HG03095 (cell line): ENCODE measurements at regions not wholly inside any gene's neighbourhood (a gene's known extent, or its start where the extent isn't known, plus 50 kb on each side); places are given as distances from the start of the nearest gene placed in this dataset.

Experiments used
- ATAC-seq: cut with Tn5 transposase; IDR thresholded peaks from one replicate; pipeline ENCODE4 v1.9.1; 2021; ENCODE audit warnings: moderate library complexity; ENCODE audit not compliant: unreplicated experiment

DNA sequence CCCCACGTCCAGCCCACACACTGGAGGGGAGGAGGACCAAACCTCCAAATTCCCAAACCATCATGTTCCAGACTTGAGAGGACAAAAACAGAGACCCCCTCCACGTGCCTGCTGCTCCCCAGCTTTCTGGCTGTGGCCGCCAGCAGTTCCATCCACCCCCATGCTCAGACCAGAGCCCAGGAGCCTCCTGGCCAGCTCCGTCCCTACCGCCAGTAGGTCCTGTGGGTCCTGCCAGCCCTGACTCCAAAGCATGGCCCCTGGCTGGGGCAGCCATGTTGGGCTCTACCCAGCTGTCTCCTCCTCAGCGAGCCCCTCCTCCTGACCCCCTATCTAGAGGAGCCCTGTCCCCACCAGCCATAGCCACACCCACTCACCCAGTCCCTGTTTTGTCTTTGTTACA, 227.3 kb upstream of the RTL1 start:
- no peak for ATAC-seq

DNA sequence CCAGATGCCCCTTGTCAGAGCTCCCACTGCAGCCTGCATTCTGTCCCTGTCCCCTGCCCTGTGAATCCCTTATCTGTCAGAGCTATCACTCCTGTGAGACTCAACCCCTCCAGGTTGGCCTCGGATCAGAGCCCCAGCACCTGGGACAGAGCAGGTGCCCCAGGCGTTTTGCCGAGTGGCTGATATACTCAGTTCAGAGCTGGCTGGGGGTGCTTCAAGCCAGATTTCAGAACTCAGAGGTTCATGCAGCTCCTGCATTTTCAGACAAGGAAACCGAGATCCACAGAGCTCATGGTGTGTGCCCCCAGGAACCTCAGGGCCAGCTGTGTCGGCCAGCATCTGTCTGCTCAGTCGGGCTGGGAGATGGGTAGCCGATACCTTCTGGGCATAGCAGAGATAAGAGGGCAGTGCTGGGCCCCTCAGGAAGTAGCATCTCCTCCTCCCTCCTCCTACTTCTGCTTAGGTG, 228.0 kb upstream of the RTL1 start:
- no peak for ATAC-seq

DNA sequence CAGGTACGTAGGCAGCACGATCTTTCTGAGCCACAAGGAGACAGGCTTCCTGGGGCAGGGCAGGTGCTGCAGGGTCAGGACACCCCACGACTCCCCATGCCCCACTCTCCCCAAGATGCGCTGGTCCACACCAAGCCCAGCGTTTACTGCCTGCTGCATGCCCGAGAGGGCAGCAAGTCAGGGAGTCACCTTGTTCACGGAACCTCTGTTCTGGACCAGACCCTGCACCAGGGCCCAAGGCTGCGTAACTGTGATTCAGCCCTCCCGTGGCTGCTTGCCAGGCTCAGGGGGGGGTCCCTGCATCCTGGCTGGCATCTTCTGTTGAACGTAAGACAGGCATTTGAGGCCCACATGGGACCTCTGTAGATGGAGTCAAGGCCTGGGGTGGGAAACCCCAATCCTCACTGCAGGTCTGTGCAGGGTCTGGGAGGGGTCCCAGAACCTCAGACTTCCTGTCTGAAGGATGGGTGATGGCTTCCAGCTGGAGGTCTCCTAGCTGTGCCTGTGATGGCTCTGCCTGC, 228.6 kb upstream of the RTL1 start:
- ATAC-seq: no peak

DNA sequence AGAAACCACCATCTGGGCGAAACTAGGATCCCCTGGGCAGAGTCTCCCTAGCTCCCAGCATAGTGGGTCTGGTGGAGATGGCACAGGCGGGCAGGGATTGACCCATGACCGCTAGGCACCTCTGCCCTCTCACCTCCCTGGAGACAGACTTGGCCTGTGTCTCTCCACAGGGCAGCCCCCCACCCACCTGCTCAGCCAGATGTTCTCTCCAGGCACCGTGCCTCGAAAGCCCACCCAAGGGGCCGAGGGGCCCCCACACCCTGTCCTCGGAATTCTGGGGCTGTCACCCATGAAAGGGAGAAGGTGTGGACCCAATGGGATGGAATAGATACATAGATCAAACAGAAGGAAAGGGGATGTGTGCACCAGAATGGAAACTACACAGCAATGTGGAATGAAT, 229.1 kb upstream of the RTL1 start:
- ATAC-seq: no peak

DNA sequence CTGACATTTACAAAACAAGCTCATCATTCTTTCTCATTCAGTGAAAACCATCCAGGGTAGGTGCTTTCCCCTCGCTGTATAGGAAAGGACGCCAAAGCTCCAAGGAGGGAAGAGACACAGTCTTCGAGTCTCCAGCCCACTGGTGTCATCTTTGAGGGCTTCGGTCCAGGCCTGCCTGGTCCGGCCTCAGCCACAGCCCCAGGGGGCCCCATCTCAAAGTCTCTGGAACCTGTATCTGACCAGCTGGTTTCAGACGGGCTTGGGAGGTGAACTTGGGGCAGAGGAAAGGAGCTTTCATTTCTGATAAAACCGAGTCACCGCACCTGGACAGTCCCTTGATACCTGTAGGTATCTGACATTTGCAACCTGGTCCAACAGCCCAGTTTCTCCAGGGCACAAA, 229.5 kb upstream of the RTL1 start:
- no peak for ATAC-seq

DNA sequence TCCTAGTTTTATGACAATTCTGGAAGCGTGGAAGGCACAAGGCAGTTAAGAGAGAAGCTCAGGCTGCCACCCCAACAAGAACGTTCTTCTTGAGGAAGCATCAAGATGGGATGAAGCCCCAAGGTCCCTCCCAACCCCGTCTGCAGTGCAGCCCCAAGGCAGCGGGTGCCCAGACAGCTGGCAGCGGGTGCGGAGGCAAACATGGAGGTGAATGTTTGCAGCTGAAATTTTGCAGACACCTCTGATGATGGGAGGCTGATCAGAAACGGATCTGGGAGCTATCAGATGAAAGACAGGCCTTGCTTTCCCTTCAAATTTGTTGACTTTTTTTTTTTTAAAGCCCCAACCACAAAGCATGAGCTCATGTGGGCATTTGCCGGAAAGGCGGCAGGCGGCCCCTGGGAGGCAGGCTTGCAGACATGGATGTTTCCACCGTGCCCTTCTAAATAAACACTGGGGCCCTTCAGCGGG, 230.7 kb upstream of the RTL1 start:
- ATAC-seq: no peak

DNA sequence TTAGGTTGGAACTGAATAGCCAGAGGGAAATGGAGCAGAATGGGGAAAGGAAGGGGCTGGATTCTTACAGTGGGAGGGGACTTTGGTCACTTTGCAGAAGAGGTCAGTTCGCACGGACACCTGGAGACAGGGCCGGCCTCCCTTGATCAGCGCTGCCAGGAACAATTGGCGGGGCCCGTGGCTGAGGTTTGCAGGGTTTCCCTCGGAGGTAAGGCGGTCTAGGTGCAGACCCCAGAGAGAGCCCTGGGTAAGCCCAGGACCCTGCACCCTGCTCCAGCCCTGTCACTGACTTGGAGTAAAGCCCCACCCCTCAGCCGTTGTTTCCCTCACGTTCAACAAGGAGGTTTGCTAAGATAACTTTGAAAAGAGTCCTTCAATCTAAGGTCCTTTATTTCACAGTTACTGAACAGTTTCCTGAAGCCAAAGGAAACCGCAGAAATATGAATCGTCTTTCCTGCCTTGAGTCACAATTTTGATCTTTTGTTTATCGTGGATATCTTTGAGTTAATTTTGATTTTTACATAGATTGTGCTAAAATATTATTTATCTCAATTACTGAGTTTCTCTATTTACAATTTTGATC, 231.4 kb upstream of the RTL1 start:
- no peak for ATAC-seq

DNA sequence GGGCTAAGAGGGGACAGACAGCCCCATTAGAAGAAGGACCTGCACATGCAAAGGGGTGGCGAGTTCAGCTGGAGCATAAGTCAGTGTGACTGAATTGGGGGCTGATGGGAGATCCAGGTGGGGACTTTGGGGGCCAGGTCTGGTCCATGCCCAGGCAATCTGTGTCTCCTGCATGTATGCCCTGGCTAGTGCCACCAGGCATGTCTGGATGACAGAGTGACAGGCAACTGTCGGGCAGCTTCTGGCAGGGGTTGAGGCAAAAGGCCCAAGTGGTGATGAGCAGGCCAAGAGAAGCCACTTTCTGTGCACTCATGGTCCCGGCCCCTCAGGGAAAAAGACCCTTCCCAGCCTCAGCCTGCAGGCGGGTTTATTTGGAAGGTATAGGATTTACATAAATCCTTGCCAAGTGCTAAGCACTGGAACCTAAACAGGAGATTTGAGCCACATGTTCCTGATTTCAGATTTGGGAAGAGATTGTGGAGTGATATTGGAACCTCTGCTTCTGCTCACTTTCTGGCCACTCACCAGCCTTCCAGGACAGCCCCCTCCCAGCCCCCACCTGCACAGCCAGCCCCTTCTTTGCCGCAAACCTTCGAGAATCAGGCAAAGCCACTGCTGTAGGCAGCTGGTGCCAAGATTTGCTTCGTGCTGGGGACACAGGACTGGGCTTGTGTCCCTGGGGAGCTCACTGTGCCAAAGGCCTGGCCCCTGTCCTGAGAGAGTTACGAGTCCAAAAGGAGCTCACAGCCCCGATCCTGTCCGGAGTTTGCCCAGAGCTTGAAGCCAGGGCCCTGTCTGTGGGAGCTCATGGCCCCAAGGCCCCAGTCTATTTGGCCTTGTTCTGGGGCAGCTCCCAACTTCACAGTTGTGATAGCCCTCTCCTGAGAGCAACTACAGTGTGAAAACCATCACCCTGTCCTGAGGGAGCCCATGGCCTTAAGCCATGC, 232.5 kb upstream of the RTL1 start:
- ATAC-seq: no peak

DNA sequence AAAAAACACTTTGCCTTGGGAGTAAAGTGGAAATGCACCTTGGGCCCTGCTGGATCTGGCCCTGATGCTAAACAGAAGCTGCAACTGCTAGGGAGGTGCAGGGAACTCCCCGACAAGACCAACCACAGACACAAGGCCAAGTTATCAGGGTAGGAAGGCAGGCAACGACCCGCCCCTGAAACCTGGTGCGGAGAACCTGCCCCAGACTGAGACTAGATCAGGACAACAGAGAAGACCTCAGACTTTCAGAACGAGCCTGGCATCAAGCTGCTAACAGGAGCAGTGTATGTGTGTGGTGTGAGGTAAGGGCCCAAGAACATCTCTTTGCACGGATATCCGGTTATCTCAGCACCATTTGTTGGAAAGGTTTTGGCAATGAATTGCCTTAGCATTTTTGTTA, 233.7 kb upstream of the RTL1 start:
- ATAC-seq: no peak

DNA sequence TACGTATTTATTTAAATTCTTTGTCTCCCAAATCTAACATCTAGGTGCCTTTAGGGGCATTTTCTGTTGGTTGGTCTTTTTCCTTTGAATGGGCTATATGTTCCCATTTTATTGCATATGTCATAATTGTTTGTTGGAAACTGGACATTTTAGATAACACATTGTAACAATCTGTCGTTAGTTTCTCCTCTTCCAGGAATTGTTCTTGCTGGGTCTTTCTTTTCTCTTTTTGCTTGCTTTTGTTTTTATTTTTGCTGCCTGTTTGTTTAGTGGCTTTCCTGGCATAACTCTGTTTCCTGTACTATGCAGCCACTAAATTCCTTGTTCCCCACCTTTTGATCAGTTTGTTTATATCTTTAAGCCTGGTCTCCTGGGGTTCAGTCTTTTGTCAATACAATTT, 244.3 kb upstream of the RTL1 start:
- no peak for ATAC-seq

DNA sequence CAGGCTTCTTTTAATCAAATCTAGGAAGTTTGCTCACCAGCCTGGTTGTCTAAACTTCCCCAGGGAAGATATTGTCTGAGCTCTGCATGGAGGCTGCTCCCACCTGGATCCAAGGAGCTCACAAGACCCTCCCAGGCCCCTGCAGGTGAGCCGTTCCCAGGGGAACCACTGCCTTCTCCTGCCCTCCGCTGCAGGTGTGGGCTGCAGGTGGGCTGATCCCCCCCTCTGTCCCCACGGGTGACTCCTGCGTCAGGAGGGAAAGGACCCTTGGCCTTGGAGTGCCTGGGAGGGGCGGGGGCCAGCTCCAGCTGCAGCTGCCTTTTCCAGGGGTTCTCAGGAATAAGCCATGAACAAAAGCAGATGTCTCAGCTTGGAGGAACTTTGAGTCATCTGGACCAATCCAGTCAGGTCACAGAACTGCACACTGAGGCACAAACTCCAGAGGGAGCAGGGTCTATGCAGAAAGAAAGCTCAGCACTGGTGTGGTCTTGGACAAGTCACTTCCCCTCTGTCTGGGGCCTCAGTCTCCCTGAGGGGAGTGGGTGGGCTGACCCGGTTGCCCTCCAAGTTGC, 246.6 kb upstream of the RTL1 start:
- no peak for ATAC-seq

DNA sequence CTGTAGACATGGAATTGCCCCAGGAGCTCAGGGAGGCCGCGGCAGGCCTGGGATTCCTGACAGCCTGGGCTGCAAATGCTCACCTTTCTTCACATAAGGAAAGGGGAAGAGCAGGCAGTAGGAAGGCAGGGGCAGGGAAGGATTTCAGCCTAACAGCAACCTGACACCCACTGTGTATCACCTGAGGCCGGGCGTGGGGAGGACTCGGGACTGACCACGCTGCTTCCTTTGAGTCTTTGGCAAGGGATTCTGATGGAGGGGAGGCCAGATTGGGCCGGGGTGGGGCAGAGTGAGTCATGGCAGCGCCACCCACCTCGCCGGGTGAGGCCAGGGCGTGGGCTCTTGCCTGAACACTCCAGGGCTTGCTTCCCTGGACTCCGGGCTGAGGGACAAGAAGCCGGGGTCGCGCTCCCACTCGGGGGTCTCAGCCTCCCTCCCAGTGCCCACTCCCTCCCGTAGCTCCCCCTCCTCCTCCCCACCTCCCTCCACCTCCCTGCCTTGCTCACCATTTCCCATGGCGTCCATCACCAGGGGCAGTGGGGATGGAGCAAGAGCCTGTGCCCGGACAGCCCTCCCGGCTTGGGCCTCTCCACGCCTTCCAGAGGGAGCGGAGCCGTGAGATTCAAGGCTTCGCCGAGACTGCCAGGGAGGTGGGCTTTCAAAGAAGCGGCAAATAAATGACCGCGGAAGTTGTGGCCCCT, 247.9 kb upstream of the RTL1 start:
- no peak for ATAC-seq

DNA sequence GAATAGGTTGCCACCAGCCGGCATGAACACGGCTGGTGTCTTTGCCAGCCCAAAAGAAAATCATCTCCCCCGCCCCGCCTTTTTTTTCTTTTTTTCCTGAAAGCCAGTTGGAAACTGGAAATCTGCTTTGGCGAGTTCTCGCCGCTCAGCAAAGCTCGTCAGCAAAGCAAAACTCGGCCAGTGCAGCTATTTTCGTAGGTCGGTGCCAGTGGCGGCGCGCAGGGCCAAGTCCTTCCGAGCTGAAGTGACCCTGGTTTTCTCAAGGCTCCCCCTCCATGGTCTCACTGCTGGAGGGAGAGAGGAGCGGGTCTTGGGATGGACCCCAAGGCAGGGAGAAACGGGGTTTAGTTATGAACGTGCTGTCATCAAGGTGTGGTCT, 248.4 kb upstream of the RTL1 start:
- ATAC-seq: no peak

DNA sequence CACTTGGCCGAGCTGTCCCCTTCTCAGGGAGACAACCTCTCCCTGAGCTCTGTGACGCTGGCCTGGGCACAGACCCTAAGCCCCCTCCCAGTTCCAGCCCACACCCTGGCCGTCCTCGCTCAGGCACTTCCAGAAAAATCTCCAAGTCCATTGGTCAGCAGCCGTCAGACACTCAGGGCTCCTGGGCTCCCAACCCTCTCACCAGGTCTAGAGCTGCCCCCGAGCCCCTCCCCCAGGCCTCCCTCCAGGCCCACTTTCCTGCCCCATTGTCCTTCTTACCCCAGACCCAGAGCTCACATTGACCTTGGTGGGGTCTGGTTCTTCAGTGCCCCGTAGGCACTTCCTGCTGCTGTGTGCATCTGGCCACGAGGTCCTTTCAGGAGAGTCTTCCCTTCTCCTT, 249.3 kb upstream of the RTL1 start:
- ATAC-seq: no peak

DNA sequence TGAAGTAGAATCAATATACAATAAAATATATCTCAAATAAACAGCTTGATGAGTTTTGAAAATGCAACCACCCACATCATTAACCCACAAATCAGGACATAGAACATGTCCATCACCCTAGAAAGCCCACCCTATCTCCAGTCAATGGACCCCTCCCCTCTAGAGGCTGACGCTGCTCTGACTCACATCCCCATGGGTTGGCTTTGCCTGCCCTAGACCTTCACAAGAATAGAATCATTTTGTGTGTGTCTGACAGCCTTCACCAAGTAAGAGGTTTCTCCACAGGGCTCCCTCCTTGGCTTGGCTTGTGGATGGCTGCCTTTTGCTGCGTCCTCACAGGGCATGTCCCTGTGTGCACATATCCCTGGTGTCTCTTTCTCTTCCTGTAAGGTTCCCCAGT, 250.2 kb upstream of the RTL1 start:
- ATAC-seq: no peak

DNA sequence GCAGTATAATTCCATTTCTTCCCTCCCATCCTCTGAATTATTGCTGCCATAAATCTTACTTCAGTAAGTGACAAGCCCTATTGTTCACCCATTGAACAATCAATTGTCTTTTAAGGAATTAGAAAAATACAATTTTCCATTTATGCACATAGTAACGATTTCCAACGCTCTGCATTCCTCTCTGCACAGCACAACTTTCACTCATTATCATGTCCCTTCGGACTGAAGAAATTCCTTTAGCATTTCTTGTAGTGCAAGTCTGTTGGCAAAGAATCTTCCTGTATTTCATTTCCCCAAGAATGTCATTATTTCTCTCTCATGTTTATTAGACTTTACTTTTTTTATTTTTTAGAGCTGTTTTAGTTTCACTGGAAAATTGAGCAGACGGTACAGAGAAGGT, 252.1 kb upstream of the RTL1 start:
- no peak for ATAC-seq

DNA sequence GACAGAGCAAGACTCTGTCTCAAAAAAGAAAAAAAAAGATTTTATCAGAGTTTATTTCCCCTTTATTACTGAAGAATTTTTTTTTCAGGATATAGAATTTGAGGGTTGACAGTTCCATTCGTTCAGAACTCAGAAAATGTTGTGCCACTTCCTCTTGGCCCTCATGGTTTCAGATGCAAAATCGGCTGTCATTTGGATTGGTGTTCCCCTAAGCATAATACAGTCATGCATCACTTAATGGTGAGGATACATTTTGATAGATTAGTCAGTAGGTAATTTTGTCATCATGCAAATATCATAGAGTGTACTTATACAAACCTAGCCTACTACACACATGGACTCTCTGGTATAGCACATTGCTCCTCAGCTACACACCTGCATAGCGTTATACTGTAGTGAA, 263.9 kb upstream of the RTL1 start:
- no peak for ATAC-seq

DNA sequence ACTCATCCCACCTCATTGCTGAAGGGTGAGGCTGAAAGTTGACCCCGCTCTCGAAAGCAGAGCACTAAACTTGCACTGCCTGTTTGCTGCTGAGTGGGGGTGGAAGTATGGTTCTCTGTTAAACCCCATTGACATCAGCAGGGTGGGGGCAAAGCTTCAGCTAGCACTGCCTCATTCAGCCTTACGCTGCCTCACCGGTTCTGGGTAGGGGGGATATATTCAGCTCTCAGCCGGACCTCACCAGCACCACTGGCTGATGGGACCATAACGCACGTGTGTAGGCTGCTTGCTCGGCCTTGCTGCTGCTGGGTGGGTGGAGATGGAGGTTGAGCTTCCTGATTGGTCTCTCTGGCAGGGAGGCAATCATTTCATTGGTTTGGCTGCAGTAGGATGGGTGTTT, 265.7 kb upstream of the RTL1 start:
- ATAC-seq: no peak

DNA sequence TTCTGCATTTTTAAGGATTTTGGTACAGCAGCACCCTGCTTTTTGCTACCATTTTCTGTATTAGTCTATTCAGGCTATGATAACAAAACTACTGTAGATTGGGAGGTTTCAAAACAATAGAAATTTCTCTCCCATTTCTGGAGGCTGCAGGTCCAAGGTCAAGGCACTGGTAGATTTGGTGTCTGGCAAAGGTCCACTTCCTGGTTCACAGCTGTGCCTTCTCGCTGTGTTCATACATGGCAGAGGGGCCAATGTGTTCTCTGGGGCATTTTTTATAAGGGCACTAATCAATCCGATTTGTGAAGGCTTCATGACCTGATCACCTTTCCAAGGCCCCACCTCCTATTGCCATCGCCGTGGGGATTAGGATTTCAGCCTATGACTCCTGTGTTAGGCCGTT, 268.1 kb upstream of the RTL1 start:
- ATAC-seq: no peak

DNA sequence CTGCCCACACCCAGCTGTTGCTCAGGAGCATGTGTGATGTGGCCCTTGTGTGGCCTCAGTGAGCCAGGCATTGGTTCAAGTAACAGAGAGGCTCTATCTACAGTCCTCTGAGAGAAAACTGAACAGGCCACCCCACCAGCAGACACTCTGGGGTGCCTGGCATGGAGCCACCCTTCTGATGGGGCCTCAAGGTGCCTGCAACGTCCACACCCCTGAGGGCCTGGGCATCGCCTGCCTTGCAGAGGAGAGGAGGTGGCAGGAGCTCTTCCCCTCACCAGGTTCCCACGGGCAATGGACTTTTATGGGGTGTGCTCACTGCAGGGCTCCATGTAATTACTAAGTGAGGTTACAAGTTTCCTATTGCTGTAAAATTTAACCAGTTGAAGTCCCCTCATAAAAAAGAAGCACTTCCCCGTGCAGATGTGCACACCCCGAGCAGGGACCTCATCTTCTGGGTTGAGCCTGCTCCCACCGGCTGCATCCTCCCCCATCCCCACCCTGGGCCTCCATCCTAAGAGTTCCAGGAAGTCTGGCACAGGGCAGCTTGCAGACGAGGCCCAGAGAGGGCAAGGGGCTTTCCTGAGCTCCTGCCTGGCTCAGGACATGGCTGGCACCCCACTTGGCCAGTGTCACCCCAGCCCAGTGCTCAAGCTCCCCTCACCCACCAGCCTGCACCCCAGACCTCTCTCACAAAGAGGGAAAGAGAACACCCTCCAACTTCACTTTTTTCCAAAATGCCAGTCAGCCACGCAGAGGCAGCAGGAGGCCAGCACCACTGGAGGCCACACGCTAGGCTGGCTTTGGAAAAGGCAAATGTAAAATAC, 270.4 kb upstream of the RTL1 start:
- no peak for ATAC-seq

DNA sequence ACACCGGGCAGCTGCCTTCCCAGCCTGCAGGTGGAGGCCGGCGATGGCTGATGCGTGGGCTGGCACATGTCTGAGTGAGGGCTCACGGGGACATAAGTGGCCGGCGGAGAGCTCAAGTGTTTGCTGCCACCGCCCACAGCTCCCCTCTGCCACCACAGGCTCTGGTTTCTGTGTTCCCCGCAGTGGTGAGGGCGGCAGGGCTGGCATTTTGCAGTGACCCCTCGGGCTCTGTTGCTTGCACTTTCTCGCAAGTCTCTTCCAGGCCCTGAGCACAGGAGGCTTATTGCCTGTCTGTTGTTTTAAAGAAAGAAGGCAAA, 271.0 kb upstream of the RTL1 start:
- ATAC-seq: no peak
